CD4-positive, alpha-beta T cell treated with Interleukin-15 for 1 hour (primary cell): ENCODE measurements at regions not wholly inside any gene's neighbourhood (a gene's known extent, or its start where the extent isn't known, plus 50 kb on each side); places are given as distances from the start of the nearest gene placed in this dataset.

Experiments
- DNase-seq: peaks from one replicate; pipeline ENCODE4 v3.0.0-alpha.2; 2020

GRCh38 chr13:88103824-88104223 is 432.7 kb downstream of the SLITRK5 start:
- DNase-seq = no peak

DNA sequence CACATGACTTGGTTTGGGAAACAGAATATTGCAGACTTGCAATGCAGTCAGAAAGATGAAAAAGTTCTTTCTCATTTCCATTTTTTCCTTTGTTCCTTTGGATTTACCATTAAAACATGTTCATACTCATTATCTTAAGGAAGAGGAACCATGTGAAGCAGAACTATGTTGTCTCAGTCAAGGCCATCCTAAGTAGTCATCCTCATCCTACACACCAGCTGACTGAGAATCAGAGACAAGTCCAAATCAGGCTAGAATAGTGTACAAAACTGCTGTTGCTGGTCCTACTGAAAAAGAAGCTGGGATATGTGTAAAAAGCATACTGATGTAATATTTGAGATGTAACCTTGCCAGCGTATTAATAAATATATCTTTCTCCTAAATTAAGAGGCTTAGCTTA is 433.4 kb downstream of the SLITRK5 start:
- no peak for DNase-seq

- DNase-seq = no peak
Measured at GRCh38 chr13:88107570-88107969, 436.4 kb downstream of the SLITRK5 start.

DNA sequence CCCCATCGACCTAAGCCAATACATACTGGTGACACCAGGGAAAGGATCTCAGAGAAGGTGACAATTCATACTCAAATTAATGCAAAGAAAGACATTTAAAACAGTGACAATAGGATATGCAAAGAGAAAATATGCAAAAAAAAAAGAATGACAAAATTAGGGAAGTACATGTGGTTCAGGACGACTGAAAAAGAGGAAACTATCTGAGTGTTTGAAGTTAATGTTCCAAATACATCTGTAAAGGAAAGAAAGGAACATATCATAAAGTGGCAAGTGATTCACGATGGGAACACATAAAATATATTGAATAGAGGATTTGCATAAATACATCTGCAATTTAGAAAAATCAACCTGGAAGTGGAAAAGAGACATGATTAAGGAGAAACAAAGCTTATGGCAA is 441.4 kb downstream of the SLITRK5 start:
- no peak for DNase-seq

DNA sequence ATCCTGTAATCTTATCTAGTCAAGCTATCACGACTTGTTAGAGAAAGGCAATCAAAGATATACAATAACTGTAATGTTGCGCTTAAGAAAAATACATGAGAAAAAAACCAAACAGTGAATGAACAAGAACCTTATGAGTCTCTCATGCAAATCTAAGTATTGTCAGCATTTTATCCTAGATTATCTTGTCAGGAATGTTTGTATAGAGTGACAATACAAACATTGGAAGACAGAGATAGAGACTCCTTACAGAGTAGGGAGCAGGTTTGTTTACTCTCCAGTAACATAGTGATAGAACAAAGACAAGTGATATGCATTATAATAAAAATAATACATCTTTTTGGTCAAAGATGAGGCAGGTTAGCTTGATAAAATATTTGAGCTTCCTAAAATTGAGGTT is 444.8 kb downstream of the SLITRK5 start:
- DNase-seq = no peak

GRCh38 chr13:88118952-88119351 is 447.8 kb downstream of the SLITRK5 start:
- no peak for DNase-seq

- no peak for DNase-seq
Measured at GRCh38 chr13:88124142-88124541, 453.0 kb downstream of the SLITRK5 start.

DNA sequence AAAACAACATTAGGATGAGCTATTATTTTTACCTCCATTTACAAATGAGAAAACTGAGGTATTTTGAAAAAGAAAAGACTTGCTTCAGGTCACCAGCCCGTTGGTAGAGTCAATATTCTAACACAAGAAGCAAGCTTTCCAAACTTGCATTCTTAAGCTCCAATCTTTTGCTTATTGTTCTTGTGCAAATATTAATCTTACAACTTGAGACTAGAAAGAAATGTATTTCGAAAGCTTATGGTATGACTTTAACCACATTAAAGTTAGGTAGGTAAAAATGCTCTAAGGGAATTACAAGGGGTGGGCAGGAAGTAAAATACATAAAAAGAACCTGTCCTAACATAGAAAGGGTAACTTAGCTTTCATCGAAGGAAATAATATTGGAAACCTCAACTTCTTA is 453.9 kb downstream of the SLITRK5 start:
- no peak for DNase-seq

DNA sequence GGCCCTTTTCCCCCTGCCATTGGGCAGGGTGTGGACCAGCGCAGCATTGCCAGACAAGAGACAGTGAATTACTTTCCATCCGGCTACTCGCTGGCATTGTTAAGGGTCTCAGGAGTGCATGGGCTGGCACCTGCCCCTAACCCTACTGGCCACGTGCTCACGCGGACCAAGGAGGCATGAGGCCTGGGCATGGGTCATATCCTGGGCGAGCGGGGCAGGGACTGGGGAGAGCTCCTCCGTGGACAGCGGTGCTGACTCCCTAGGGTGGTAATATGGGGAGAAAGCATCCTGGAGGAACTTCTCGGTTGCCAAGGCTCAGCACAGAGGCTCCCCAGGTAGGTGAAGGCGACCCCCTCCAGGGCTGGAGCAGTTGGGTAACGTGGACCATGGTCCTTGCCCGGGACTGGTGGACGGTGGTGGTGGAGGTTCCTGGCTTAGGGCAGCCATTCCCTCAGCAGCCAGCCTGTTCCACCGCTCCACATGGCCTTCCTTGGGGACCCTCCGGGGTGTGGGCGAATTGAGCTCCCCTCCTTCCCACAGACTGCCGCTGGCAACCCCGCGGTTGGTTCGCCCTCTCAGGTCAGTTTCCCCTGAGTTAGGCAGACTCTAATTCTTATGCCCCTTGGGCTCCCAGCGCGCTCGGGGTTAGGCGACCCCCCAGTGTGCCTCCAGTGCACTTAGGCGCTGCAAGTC is 465.1 kb downstream of the SLITRK5 start:
- DNase-seq = no peak

- no peak for DNase-seq
Measured at GRCh38 chr13:88142653-88143052, 471.5 kb downstream of the SLITRK5 start.

GRCh38 chr13:88144580-88144979 is 473.4 kb downstream of the SLITRK5 start:
- DNase-seq = no peak

DNA sequence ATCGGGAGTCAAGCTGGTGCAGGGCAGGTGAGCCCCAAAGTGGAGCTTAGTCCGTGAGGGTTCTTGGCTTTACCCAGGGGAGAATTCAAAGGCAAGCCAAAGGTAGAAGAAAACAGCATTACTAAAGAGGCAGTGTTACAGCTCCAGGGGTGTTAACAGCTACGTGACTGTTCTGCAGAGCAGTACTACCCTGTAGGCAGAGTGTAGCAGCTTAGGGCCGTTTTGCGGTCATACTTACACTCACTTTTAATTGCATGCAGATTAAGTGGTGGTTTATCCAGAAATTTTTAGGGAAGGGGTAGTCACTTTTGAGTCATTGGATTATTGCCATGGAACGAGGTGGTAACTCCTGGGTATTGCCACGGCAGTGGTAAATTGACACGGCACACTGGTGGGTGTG is 482.2 kb downstream of the SLITRK5 start:
- no peak for DNase-seq

GRCh38 chr13:88154001-88154400 is 482.8 kb downstream of the SLITRK5 start:
- DNase-seq = no peak

GRCh38 chr13:88162076-88162702 is 491.0 kb downstream of the SLITRK5 start:
- no peak for DNase-seq

DNA sequence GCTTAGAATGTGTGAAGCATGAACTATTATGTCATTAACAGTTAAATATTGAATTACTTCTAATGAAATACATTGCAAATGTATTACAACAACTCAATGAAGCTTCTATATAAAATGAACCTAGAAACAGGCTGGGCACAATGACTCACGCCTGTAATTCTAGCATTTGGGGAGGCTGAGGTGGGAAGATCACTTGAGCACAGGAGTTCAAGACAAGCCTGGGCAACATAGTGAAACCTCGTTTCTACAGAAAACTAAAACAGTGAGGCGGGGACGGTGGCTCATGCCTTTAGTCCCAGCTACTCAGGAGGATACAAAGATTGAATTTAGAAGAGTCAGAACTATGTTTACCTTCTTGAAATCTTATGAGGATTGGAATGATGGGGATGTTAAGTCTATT is 505.1 kb downstream of the SLITRK5 start:
- no peak for DNase-seq

DNA sequence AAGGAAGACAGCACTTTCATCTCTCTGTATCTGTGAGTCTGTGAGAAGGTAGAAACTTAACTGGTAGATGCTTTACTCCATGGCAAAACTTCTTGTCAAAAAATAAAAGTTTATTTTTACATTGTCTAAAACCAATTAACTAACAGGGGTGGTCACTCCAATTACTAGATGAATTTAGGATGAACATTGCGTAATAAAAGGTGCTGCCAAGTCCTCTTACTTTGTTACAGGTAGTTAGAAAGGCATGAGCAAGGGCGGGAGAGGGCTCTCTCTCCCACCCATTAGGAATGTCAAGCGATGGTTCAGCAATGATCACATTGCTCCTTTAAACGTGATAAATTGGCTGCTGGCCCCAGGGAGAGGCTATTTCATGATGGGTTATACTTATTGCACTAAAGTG is 512.3 kb downstream of the SLITRK5 start:
- no peak for DNase-seq

DNA sequence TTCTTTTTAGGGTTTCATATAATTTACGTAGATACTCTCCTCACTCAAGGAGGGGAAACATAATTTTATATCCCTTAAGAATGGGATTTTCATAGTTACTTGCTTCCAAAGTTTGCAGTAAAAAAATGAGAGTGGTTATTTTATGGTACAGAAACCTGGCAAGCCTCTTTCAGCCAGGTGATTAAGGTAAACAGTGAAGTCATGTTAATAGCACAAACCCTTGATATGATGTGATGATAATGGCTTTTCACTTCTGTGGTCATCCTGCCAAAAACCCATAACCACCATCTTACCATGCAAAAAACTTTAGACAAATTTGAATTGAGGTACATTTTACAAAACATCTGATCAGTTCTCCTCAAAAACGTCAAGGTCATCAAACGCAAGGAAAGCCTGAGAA is 517.8 kb downstream of the SLITRK5 start:
- DNase-seq = no peak

DNA sequence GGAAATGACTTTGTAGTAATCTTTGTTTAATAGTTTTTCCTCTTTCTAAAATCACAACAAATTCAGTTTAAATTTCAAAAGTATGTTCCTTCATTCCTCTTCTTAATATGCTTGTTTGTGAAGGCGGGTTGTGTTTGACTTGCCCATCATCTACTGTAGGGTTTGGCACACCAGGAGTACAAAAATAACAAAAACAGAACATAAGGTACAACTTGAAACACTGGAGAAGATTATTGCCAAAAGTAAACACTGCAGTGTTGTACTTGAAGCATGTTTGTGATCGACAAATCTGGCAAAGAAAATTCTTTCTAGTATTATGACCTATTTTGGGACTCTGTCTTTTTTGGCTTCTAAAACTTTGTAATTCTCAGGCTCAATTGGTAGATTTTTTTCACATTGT is 518.6 kb downstream of the SLITRK5 start:
- no peak for DNase-seq

DNA sequence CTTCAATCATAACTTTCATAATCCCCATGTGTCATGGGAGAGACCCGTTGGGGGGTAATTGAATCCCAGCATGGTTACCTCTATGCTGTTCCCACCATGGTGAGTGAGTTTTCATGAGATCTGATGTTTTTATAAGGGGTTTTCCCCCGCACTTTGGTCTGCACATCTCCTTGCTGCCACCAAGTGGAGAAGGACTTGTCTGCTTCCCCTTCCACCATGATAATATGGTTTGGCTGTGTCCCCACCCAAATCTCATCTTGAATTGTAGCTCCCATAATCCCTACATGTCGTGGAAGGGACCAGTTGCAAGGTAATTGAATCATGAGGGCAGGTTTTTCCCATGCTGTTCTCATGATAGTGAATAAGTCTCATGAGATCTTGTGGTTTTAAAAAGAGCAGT is 524.9 kb downstream of the SLITRK5 start:
- no peak for DNase-seq

DNA sequence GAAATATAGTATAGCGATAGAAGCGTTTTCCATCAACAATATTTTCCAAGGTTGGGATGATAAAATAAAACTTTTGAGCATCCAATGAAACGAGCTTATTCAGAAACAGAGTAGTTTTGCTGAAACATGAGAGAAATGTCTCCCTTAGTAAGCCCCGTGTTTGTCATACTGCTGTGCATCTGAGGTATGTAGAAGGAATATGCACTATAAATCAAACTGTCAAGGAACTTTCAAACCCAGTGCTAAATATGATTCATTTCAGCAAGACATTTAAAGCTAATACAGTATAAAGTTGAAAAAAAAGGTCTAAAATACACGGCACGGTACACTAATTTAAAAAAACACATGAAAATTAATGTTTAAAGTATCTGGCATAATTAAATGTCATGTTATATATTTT is 546.2 kb downstream of the SLITRK5 start:
- no peak for DNase-seq

- no peak for DNase-seq
Measured at GRCh38 chr13:88217883-88218282, 546.7 kb downstream of the SLITRK5 start.

GRCh38 chr13:88223958-88224357 is 552.8 kb downstream of the SLITRK5 start:
- DNase-seq = no peak

- DNase-seq = no peak
Measured at GRCh38 chr13:88235441-88235840, 564.3 kb downstream of the SLITRK5 start.

GRCh38 chr13:88246239-88246638 is 575.1 kb downstream of the SLITRK5 start:
- DNase-seq = no peak

- DNase-seq = no peak
Measured at GRCh38 chr13:88248393-88248792, 577.2 kb downstream of the SLITRK5 start.
